GM12878 (cell line): ENCODE measurements at regions not wholly inside any gene's neighbourhood (a gene's known extent, or its start where the extent isn't known, plus 50 kb on each side); places are given as distances from the start of the nearest gene placed in this dataset.

Experiments used
- CTCF ChIP-seq, 3 experiments: IDR thresholded peaks in 2 of 3; conservative IDR thresholded peaks in 1 of 3; 2 replicates each; pipeline ENCODE4 v1.5.1; 2011; ENCODE audit warnings: low read depth in 3 of 3, low read length in 3 of 3, mild to moderate bottlenecking in 3 of 3, control low read depth in 2 of 3, moderate library complexity in 2 of 3, inconsistent platforms in 1 of 3, mixed read lengths in 1 of 3; ENCODE audit not compliant: control insufficient read depth in 2 of 3, insufficient read depth in 1 of 3; ENCODE audit errors: extremely low read depth in 1 of 3
- EZH2 ChIP-seq: IDR thresholded peaks from 2 replicates; pipeline ENCODE4 v1.6.1; 2012; ENCODE audit warnings: low read depth, mild to moderate bottlenecking, control low read depth, inconsistent platforms, low read length, borderline replicate concordance; ENCODE audit not compliant: control insufficient read depth
- HDAC2 ChIP-seq: fragments of 200-600 bp; sonication (generic); IDR thresholded peaks from 2 replicates; pipeline ENCODE4 v1.6.1; 2017
- HDGF ChIP-seq: fragments of 450-650 bp; IDR thresholded peaks from 2 replicates; pipeline ENCODE4 v1.6.1; 2016; ENCODE audit warnings: antibody characterized with exemption
- IRF3 ChIP-seq: fragments of 450-650 bp; IDR thresholded peaks from 2 replicates; pipeline ENCODE4 v1.6.1; 2014; ENCODE audit warnings: mild to moderate bottlenecking
- MEF2A ChIP-seq: IDR thresholded peaks from 2 replicates; pipeline ENCODE4 v1.6.1; 2011; ENCODE audit warnings: low read depth, mild to moderate bottlenecking, low read length, moderate library complexity; ENCODE audit not compliant: insufficient read depth
- POLR2A ChIP-seq: IDR thresholded peaks from 2 replicates; pipeline ENCODE4 v1.6.1; 2011; ENCODE audit warnings: low read depth, mild to moderate bottlenecking, low read length
- POLR2AphosphoS5 ChIP-seq: IDR thresholded peaks from 2 replicates; pipeline ENCODE4 v1.6.1; 2011; ENCODE audit warnings: mild to moderate bottlenecking, low read length, inconsistent platforms
- RCOR1 ChIP-seq: conservative IDR thresholded peaks from 2 replicates; pipeline ENCODE4 v1.6.1; 2012; ENCODE audit warnings: low read depth, low read length, improper control_type of control experiment
- SIN3A ChIP-seq: IDR thresholded peaks from 2 replicates; pipeline ENCODE4 v1.6.1; 2012; ENCODE audit warnings: low read depth, low read length, improper control_type of control experiment
- SUZ12 ChIP-seq: fragments of 200-600 bp; sonication (generic); IDR thresholded peaks from one replicate; pipeline ENCODE4 v1.6.1; 2018; ENCODE audit warnings: antibody characterized with exemption, mild to moderate bottlenecking; ENCODE audit not compliant: unreplicated experiment
- TBL1XR1 ChIP-seq: IDR thresholded peaks from 2 replicates; pipeline ENCODE4 v1.6.1; 2012; ENCODE audit warnings: low read depth, low read length, improper control_type of control experiment

- TF ChIP-seq POLR2A = no peak
- TF ChIP-seq IRF3 = no peak
- TF ChIP-seq HDGF = no peak
- TF ChIP-seq CTCF (IDR thresholded peaks at IDR 0.05 in 2 of 3, conservative IDR thresholded peaks at IDR 0.05 in 1 of 3; ENCODE audit: control insufficient read depth in 2 of 3, extremely low read depth in 1 of 3, insufficient read depth in 1 of 3, low read depth in 3 of 3, low read length in 3 of 3) = no peak
- TF ChIP-seq EZH2 = no peak
- no peak for TF ChIP-seq SIN3A
- TF ChIP-seq RCOR1 = no peak
- TF ChIP-seq TBL1XR1 = no peak
- no peak for TF ChIP-seq MEF2A
- no peak for TF ChIP-seq HDAC2
- TF ChIP-seq SUZ12 = no peak
- no peak for TF ChIP-seq POLR2AphosphoS5
Observed at GRCh38 chr17:71883845-71884244, 237.0 kb upstream of the SOX9 start.
